DMS79 treated with DMSO at 0.1 percent for 48 hours (cell line): ENCODE measurements at regions not wholly inside any gene's neighbourhood (a gene's known extent, or its start where the extent isn't known, plus 50 kb on each side); places are given as distances from the start of the nearest gene placed in this dataset.

ENCODE experiments used
- DNase-seq: peaks from one replicate; lab custom pipeline; 2025; lab: John Stamatoyannopoulos, UW

DNA sequence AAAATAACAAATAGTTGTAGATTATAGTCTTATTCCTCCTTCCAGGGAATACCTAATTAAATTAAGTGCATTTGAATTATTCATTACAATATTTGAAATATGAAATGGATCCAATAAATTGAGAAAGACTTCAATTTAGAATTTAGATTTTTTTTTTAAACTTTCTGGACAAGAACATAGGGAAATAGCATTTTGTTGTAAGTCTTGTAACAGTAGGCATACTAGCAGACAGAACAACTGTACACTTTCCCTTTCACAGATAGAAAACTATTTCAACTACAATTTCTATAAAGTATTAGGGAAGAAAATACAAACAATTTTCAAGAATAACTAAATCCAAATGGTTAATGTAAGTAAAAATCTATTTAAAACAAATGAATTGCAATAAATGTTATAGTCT is 577.5 kb downstream of the USP25 start:
- DNase-seq = no peak

- peak; percentile 15 for DNase-seq
Measured at GRCh38 chr21:16308269-16308668, 578.5 kb downstream of the USP25 start.

DNA sequence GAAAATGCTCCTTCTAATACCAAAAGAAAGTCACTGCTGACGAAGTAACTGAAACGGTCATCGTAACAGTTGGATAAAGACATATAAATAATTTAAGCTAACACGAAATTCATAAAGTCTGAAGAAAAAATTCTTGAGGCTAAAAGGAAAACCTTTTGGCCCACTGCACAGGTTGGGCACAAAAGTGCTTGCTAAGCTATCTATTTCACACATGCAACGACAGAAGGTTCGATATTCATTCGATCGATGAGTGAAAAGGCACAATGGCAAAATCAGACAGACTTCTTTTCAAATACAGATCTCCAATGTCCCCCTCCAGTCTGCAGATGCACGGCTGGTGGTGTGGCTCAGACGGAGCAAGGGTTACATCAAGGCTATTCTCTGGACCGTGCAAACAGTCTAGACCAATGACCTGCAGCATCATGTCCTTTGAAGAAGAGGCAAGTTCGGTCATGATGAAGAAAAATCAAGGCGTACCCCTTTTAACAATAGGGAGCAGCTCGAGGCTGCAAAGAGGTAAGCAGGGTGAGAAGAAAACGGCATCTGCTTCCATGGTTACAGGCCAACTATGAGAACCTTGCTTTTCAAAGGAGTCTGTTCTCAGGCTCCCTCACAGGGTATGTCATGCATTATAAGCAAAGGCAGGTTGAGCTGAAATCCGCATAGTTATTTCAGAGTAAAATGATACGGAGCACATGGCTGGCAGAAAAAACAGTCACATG is 579.6 kb downstream of the USP25 start:
- no peak for DNase-seq

DNA sequence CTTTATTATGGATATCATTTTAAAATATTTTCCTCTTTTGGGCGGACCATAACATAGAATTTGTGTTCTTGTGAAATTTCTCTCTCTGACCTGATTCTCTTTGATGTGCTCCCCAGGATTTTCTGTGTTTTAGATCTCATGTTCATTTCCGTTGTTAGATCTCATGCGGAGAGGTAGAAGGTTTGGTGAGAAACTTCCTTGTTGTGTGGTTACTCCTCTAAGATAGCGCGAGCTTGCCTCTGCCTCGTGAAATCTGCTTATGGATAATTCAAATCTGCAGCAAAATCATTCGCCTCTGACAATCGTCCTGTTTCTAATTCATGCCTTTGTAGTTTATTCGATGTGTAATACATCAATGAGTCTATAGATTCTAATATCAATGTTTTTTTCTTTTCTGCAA is 580.4 kb downstream of the USP25 start:
- DNase-seq = no peak

DNA sequence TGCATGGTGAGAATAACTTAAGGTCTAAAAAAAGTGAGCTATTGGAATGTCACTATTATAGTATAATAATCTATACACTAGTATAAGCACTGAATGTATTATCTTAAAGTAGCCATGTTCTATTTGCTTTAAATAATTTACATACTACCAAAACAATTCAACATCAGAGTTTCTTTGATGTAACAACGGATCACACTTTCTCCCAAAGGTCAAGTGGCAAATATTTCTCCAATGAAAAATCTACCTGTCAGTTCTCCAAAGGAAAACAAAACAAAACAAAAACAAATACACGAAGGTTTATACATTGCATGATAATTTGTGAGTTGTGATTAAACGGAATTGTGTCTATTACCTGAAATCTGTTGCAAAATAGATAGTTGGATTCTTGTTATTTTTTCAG is 581.4 kb downstream of the USP25 start:
- no peak for DNase-seq

- DNase-seq = no peak
Measured at GRCh38 chr21:16312321-16312720, 582.5 kb downstream of the USP25 start.

DNA sequence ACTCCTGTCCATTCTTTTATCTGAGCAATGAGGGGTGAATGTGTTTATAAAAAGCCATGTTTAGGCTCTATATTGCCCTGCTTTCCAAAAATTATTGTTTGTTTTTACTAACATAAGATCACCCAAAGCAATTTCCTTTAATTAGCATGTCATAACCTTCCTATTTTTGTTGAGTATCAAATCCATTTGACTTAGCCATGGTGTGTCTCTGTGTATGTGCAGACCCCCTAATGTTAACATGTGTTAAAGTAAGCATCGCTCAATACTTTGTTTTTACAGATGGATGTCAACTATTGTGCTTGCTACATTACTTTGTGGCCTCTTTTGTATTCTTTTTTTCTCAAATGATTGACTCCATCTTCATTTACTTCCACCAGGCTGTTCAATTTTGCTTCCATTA is 585.4 kb downstream of the USP25 start:
- no peak for DNase-seq

DNA sequence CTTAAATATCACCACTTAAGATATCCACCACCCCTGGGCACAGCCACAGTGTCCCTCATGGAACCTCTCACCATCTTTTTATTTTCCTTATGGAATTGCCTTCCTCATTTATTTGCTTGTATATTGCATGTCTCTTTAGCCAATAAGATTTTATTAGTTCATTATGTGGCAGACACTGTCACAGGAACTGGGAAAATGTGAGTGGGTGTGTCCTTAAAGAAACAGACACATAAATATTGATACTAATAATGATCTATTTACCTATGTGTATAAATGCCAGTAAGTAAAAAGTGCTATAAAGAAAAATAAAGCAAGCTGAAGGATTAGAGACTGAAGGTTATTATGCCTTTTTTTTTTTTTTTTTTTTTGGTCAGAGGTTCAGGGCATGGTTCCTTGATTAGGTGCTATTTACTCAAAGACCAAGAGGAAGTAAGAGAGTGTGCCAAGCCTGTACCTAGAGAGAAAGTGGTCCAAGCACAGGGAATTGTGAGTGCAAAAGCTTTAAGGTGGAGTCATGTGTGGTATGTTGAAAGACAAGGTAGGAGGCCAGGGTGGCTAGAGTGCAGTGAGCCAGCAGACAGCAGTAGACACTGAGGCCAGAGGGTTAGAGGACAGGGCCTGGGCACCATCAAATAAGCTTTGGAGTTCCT is 589.0 kb downstream of the USP25 start:
- no peak for DNase-seq

DNA sequence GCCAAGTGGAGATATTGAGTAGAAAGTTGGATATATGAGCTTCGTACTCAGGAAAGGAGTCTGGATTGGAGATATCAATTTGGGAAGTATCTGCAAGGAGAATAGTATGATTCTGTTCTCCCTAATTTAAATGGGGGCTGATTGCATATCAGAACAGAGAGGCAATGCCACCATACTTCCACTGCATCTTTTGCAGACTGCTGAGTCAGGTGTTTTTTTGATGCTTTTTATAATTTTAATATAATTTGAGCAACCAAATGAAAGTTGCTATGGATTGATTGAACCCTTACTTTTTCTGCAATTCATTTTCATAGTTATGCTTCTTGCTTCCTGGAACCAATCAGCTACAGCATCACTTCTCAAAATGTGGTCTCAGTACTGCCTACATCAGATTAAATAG is 590.3 kb downstream of the USP25 start:
- no peak for DNase-seq

GRCh38 chr21:16322454-16322853 is 592.7 kb downstream of the USP25 start:
- DNase-seq = no peak

- DNase-seq = no peak
Measured at GRCh38 chr21:16323596-16323995, 593.8 kb downstream of the USP25 start.

DNA sequence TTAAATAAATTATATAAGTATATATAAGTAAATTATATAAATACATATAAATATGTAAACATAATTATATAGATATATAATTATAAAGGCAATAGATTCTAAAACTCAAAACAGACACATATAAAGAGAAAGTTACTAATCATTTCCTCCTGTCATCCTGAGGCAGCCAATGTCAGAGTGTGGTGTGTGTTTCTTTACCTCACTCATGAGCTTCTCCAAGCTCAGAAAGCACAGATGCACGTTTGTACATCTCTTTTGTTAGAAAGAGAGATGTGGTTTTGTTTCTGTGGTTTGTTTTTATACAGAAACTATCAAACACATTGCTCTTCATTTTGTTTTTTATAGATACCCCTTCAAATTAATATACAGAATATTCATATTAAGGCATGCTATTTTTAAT is 594.8 kb downstream of the USP25 start:
- DNase-seq = no peak

GRCh38 chr21:16330082-16330907 is 600.5 kb downstream of the USP25 start:
- DNase-seq = peak; percentile 47

- DNase-seq = no peak
Measured at GRCh38 chr21:16330908-16331268, 601.1 kb downstream of the USP25 start.

DNA sequence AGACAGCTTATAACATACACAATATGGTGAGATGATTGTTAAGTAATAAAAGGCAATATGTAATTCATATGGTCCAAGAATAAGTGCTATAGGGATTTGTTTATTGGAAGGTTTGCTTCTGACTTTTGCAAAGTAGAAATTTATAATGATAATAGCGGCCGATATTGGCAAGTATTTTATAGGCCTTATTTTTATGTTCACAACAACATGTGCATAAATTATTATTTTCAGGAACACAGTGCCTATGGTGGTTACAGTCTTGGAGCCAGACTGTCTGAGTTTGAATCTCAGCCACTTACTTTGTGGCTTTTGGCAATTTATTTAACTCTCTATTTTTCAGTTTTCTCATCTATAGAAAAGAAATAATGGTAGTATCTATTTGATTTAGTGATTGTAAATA is 607.5 kb downstream of the USP25 start:
- DNase-seq = no peak

- no peak for DNase-seq
Measured at GRCh38 chr21:16342932-16343331, 613.1 kb downstream of the USP25 start.

DNA sequence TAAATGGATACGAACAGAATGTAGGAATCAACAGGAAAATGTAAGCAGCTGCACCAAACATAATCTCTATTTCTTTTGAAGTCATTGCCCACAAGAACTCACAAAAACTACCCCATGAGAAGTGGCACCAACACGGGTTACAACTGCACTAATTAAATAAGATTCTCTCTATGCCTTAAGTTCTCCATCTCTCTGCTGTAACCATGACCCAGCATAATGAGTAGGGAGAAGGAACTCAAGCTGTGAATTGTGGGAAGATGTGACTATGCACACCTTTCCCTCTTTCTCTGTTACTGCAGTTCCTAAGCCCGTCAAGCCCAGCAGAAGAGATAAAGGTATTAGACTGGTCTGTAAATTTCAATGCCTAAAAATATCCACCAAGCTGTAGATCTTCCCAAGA is 614.0 kb downstream of the USP25 start:
- DNase-seq = no peak

DNA sequence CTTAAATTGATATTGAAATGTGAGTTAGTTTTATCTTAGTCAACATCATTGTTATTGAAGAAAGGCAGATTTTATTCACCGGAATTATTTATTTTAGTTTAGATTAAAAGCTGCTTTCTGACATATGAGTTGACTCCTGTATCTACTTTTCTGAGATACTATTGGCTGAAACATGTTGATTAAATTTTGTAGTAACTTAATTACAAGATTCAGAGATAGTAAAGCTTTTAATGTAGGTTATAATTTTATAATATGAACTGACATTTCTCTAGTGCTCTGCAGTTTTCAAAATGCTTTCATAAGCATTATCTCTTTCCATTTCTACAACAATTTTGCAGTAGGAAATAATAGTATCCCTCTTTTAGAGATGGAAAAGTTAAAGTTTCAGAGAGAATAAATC is 616.0 kb downstream of the USP25 start:
- DNase-seq = no peak

DNA sequence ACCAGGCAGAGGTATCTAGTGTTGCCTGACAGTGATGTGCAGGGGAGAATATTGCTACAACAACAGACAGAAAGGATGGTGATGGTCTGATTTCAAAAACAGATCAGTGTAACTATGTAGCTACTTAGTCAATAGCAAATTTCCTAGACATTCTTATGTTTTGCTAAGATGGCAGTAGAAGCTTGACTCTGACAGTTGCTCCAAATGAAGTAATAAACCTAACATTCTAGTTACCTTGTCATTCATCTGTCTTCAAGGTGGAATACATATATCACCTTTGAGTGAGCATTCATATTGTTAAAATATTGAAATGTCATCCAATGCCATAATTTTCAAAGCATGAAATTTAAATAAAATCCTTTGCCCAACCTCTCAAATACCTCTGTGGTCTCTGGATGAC is 617.4 kb downstream of the USP25 start:
- DNase-seq = no peak

- no peak for DNase-seq
Measured at GRCh38 chr21:16353764-16354163, 624.0 kb downstream of the USP25 start.

DNA sequence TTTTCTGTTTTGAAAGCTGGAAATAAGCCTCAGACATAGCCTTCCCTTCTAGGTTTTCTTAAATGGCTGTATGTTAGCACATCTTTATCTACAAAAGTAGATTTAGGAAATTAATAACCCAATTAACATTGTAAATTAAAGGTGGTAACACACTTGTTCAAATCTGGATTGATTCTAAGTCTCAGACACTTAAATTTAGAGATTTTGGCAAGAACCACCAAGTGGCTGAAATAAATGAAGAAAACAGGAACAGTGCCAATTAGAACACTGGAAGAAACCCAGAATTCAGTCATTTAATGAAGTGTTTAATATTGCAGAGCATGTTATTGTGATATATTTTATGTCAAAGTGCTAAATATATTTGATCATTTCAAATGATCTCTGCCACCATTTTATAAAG is 628.2 kb downstream of the USP25 start:
- peak; percentile 5 for DNase-seq

- no peak for DNase-seq
Measured at GRCh38 chr21:16358784-16359183, 629.0 kb downstream of the USP25 start.

DNA sequence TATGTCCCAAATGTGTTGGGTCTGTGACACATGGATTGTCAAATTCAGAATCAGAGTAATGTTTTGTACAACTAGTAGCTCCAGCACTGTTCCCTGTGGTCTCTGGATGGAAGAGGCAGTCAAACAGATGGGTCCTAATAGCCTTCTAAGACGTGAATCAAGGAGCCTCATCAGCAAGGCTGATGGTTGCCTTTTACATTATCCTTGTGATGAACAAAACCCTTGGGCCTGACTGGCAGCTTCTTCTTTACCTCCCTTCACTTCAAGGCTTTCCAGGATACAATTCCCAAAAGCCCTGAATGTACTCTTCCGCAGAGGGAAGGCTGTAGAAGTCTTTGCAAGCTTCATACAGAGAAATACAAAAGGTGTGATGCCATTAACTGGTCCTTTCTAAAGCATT is 633.3 kb downstream of the USP25 start:
- no peak for DNase-seq
